HEK293 (cell line): ENCODE measurements at regions not wholly inside any gene's neighbourhood (a gene's known extent, or its start where the extent isn't known, plus 50 kb on each side); places are given as distances from the start of the nearest gene placed in this dataset.

Experiments used
- CTCF ChIA-PET: fragments of 350-600 bp; formaldehyde crosslinking; extraction: SDS; loops from one replicate; lab custom pipeline; 2021; ENCODE audit warnings: antibody characterized with exemption; lab: Yijun Ruan, JAX
- POLR2A ChIA-PET: fragments of 300-600 bp; formaldehyde crosslinking; extraction: SDS; loops from one replicate; lab custom pipeline; 2020; ENCODE audit warnings: antibody characterized with exemption, inconsistent platforms; lab: Yijun Ruan, JAX
- H3K27ac ChIP-seq: fragments of 200-500 bp; sonication (Bioruptor generic); 2 replicates; pipeline ENCODE4 v1.5.1; 2014; ENCODE audit warnings: low read depth, low read length, control low read depth, inconsistent platforms; ENCODE audit errors: extremely low read depth
- H3K36me3 ChIP-seq, 2 experiments: fragments of 200-500 bp in 1 of 2; sonication (Bioruptor generic) in 1 of 2; 1 replicate in 1 of 2; 2 replicates in 1 of 2; pipeline ENCODE4 v1.5.1; 2014 to 2017; ENCODE audit warnings: inconsistent platforms in 2 of 2, low read length in 2 of 2; ENCODE audit not compliant: control insufficient read depth in 2 of 2, insufficient read depth in 1 of 2
- H3K4me1 ChIP-seq: fragments of 200-500 bp; sonication (Bioruptor generic); 2 replicates; pipeline ENCODE4 v1.5.1; 2014; ENCODE audit warnings: mild to moderate bottlenecking, low read length, inconsistent platforms; ENCODE audit not compliant: control insufficient read depth, insufficient read depth
- H3K4me3 ChIP-seq: 2 replicates; pipeline ENCODE4 v1.5.1; 2011; ENCODE audit warnings: low read depth, mild to moderate bottlenecking, control low read depth, low read length, moderate library complexity
- H3K9me3 ChIP-seq: fragments of 200-500 bp; sonication (Bioruptor generic); 2 replicates; pipeline ENCODE4 v1.5.1; 2014; ENCODE audit warnings: low read depth, low read length, inconsistent platforms; ENCODE audit not compliant: control insufficient read depth, insufficient read depth
- BCL11A ChIP-seq: fragments of 450-650 bp; formaldehyde crosslinking; IDR thresholded peaks from 2 replicates; pipeline ENCODE4 v1.5.1; 2016; ENCODE audit warnings: low read depth, missing biosample characterization, missing genetic modification characterization
- FEZF1 ChIP-seq: fragments of 450-650 bp; formaldehyde crosslinking; IDR thresholded peaks from 2 replicates; pipeline ENCODE4 v1.5.1; 2016; ENCODE audit warnings: missing biosample characterization, missing genetic modification characterization
- KLF10 ChIP-seq: fragments of 450-650 bp; IDR thresholded peaks from 2 replicates; pipeline ENCODE4 v1.5.1; 2018; ENCODE audit warnings: missing biosample characterization, mild to moderate bottlenecking, missing genetic modification characterization
- KLF16 ChIP-seq: fragments of 450-650 bp; formaldehyde crosslinking; IDR thresholded peaks from 2 replicates; pipeline ENCODE4 v1.5.1; 2017; ENCODE audit warnings: missing biosample characterization, missing genetic modification characterization
- KLF7 ChIP-seq: fragments of 450-650 bp; formaldehyde crosslinking; IDR thresholded peaks from 2 replicates; pipeline ENCODE4 v1.5.1; 2016; ENCODE audit warnings: missing biosample characterization, missing genetic modification characterization, borderline replicate concordance
- OVOL3 ChIP-seq: fragments of 450-650 bp; formaldehyde crosslinking; IDR thresholded peaks from 2 replicates; pipeline ENCODE4 v1.5.1; 2016; ENCODE audit warnings: missing biosample characterization, missing genetic modification characterization
- SP2 ChIP-seq: fragments of 450-650 bp; formaldehyde crosslinking; IDR thresholded peaks from 2 replicates; pipeline ENCODE4 v1.5.1; 2016; ENCODE audit warnings: missing biosample characterization, missing genetic modification characterization
- YY2 ChIP-seq: fragments of 450-650 bp; formaldehyde crosslinking; IDR thresholded peaks from 2 replicates; pipeline ENCODE4 v1.5.1; 2016; ENCODE audit warnings: missing biosample characterization, missing genetic modification characterization
- ZFP3 ChIP-seq: fragments of 450-650 bp; formaldehyde crosslinking; IDR thresholded peaks from 2 replicates; pipeline ENCODE4 v1.5.1; 2016; ENCODE audit warnings: low read depth, missing biosample characterization, missing genetic modification characterization
- ZFP37 ChIP-seq: fragments of 450-650 bp; formaldehyde crosslinking; IDR thresholded peaks from 2 replicates; pipeline ENCODE4 v1.5.1; 2016; ENCODE audit warnings: missing biosample characterization, missing genetic modification characterization
- ZNF146 ChIP-seq: fragments of 450-650 bp; formaldehyde crosslinking; IDR thresholded peaks from 2 replicates; pipeline ENCODE4 v1.5.1; 2016; ENCODE audit warnings: missing biosample characterization, missing genetic modification characterization
- ZNF223 ChIP-seq: fragments of 450-650 bp; formaldehyde crosslinking; IDR thresholded peaks from 2 replicates; pipeline ENCODE4 v1.5.1; 2016; ENCODE audit warnings: missing biosample characterization, missing genetic modification characterization
- ZNF23 ChIP-seq: fragments of 450-650 bp; formaldehyde crosslinking; IDR thresholded peaks from 2 replicates; pipeline ENCODE4 v1.5.1; 2016; ENCODE audit warnings: missing biosample characterization, missing genetic modification characterization, borderline replicate concordance
- ZNF292 ChIP-seq: fragments of 450-650 bp; formaldehyde crosslinking; IDR thresholded peaks from 2 replicates; pipeline ENCODE4 v1.5.1; 2016; ENCODE audit warnings: low read depth, missing biosample characterization, missing genetic modification characterization, borderline replicate concordance
- ZNF549 ChIP-seq: fragments of 450-650 bp; IDR thresholded peaks from 2 replicates; pipeline ENCODE4 v1.5.1; 2018; ENCODE audit warnings: missing biosample characterization, missing genetic modification characterization, mild to moderate bottlenecking, inconsistent platforms, moderate library complexity
- ZNF596 ChIP-seq: fragments of 450-650 bp; IDR thresholded peaks from 2 replicates; pipeline ENCODE4 v1.5.0; 2018; ENCODE audit warnings: missing biosample characterization, mild to moderate bottlenecking, missing genetic modification characterization, moderate library complexity
- ZNF777 ChIP-seq: fragments of 450-650 bp; formaldehyde crosslinking; IDR thresholded peaks from 2 replicates; pipeline ENCODE4 v1.5.1; 2017; ENCODE audit warnings: missing biosample characterization, missing genetic modification characterization, borderline replicate concordance
- TF ChIP-seq, protein P1 (sequence below): fragments of 450-650 bp; formaldehyde crosslinking; IDR thresholded peaks from 2 replicates; pipeline ENCODE4 v1.5.1; 2016; ENCODE audit warnings: missing biosample characterization, missing genetic modification characterization
- TF ChIP-seq, protein P2 (sequence below): fragments of 450-650 bp; formaldehyde crosslinking; IDR thresholded peaks from 2 replicates; pipeline ENCODE4 v1.5.1; 2017; ENCODE audit warnings: missing biosample characterization, missing genetic modification characterization
- TF ChIP-seq, protein P3 (sequence below): fragments of 450-650 bp; formaldehyde crosslinking; IDR thresholded peaks from 2 replicates; pipeline ENCODE4 v1.5.1; 2016; ENCODE audit warnings: missing biosample characterization, missing genetic modification characterization

DNA sequence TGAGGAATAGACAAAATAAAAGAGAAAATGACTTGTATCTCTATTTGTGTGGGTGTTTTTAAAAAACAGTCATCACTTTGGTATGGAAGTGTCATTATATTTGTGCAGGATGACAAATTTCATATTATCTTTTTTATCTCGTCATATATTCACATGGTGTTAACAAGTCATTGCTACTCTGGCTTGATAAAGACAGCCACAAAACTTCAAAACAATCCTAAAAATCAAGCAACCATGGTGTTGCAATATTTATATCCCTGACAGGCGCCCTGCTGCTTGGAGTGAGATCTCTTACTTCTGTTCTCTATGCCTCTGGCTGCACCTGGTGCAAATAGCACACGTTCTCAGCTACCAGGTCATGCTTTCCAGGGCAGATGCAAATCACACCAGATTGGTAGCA, 278.0 kb upstream of the EPHA4 start:
- no peaks in the 10 kb centered on the region for H3K9me3 ChIP-seq
- H3K36me3 ChIP-seq: no peaks in the 10 kb centered on the region
- POLR2A ChIA-PET: no interaction called here
- no peaks in the 10 kb centered on the region for H3K4me1 ChIP-seq
- CTCF ChIA-PET: interaction anchor here (0.6 kb wide), 1 partner anchor 1179 kb away, joined by 6 read pairs; no protein-coding TSS in a partner anchor
- H3K27ac ChIP-seq: no peak overlapping the region
- H3K4me3 ChIP-seq: no peak overlapping the region
- TF ChIP-seq, protein P1, sequence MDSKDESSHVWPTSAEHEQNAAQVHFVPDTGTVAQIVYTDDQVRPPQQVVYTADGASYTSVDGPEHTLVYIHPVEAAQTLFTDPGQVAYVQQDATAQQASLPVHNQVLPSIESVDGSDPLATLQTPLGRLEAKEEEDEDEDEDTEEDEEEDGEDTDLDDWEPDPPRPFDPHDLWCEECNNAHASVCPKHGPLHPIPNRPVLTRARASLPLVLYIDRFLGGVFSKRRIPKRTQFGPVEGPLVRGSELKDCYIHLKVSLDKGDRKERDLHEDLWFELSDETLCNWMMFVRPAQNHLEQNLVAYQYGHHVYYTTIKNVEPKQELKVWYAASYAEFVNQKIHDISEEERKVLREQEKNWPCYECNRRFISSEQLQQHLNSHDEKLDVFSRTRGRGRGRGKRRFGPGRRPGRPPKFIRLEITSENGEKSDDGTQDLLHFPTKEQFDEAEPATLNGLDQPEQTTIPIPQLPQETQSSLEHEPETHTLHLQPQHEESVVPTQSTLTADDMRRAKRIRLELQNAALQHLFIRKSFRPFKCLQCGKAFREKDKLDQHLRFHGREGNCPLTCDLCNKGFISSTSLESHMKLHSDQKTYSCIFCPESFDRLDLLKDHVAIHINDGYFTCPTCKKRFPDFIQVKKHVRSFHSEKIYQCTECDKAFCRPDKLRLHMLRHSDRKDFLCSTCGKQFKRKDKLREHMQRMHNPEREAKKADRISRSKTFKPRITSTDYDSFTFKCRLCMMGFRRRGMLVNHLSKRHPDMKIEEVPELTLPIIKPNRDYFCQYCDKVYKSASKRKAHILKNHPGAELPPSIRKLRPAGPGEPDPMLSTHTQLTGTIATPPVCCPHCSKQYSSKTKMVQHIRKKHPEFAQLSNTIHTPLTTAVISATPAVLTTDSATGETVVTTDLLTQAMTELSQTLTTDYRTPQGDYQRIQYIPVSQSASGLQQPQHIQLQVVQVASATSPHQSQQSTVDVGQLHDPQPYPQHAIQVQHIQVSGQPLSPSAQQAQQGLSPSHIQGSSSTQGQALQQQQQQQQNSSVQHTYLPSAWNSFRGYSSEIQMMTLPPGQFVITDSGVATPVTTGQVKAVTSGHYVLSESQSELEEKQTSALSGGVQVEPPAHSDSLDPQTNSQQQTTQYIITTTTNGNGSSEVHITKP (tag by site-specific recombination): no peak
- no peak for TF ChIP-seq ZFP3 (tag by site-specific recombination)
- no peak for TF ChIP-seq YY2 (tag by site-specific recombination)
- TF ChIP-seq, all 188 proteins: peak for 0

DNA sequence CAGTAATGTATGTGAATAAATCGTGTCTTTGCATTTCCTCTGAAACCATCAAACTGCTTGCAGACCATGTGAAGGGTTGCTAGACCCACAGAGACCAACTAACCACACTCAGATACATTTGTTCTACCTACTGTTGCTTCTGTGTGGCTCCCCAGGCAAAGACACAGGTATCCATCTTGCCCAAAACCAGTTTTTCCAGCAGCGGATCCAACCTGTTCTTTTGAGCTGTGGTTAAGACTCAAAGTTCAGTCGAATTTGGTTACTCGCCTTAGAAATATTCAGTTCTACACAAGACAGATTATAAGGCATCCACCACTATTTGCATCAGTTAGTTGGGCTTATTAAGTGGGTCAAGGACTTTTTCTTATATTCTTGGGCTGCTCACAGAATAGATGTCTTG, 276.2 kb upstream of the EPHA4 start:
- no peaks in the 10 kb centered on the region for H3K9me3 ChIP-seq
- H3K4me1 ChIP-seq: no peaks in the 10 kb centered on the region
- TF ChIP-seq ZNF23 (tag by site-specific recombination): no peak
- TF ChIP-seq ZFP37 (tag by site-specific recombination): no peak
- no peak for TF ChIP-seq ZNF292 (tag by site-specific recombination)
- TF ChIP-seq, protein P2, sequence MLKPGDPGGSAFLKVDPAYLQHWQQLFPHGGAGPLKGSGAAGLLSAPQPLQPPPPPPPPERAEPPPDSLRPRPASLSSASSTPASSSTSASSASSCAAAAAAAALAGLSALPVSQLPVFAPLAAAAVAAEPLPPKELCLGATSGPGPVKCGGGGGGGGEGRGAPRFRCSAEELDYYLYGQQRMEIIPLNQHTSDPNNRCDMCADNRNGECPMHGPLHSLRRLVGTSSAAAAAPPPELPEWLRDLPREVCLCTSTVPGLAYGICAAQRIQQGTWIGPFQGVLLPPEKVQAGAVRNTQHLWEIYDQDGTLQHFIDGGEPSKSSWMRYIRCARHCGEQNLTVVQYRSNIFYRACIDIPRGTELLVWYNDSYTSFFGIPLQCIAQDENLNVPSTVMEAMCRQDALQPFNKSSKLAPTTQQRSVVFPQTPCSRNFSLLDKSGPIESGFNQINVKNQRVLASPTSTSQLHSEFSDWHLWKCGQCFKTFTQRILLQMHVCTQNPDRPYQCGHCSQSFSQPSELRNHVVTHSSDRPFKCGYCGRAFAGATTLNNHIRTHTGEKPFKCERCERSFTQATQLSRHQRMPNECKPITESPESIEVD (tag by site-specific recombination): no peak
- TF ChIP-seq ZNF549 (tag by site-specific recombination): no peak
- TF ChIP-seq KLF7 (tag by site-specific recombination): no peak
- TF ChIP-seq KLF16 (tag by site-specific recombination): no peak
- no peak for TF ChIP-seq SP2 (tag by site-specific recombination)
- no peak for TF ChIP-seq ZNF596
- no peak for TF ChIP-seq OVOL3 (tag by site-specific recombination)
- no peak for TF ChIP-seq ZNF777 (tag by site-specific recombination)
- TF ChIP-seq KLF10 (tag by site-specific recombination): no peak
- TF ChIP-seq, protein P3, sequence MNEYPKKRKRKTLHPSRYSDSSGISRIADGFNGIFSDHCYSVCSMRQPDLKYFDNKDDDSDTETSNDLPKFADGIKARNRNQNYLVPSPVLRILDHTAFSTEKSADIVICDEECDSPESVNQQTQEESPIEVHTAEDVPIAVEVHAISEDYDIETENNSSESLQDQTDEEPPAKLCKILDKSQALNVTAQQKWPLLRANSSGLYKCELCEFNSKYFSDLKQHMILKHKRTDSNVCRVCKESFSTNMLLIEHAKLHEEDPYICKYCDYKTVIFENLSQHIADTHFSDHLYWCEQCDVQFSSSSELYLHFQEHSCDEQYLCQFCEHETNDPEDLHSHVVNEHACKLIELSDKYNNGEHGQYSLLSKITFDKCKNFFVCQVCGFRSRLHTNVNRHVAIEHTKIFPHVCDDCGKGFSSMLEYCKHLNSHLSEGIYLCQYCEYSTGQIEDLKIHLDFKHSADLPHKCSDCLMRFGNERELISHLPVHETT: no peak
- H3K27ac ChIP-seq: no peak overlapping the region
- no peak overlapping the region for H3K4me3 ChIP-seq
- ChIA-PET CTCF (interaction anchor here (0.6 kb wide), 1 partner anchor 112 kb away, joined by 3 read pairs; no protein-coding TSS in a partner anchor), POLR2A (no interaction called here)
- no peaks in the 10 kb centered on the region for H3K36me3 ChIP-seq

DNA sequence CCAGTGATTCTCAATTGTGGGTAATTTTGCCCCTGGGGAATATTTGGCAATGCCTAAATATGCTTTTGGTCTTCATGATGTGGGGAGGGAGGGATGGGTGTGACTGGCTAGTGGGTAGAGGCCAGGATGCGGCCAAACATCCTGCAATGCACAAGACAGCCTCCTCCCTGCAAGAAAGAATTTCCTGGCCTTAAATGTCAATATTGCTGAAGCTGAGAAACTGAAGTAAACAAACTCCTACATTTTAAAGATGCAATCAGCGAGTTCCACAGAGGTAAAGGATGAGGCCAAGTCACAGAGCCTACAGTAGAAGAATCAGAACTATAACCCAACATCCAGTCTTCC, 272.9 kb upstream of the EPHA4 start:
- POLR2A ChIA-PET: no interaction called here

More for the DNA sequence above, 272.9 kb upstream of the EPHA4 start:
- Histone ChIP-seq H3K4me3 (no peak overlapping the region), H3K36me3 (no peaks in the 10 kb centered on the region), H3K4me1 (no peaks in the 10 kb centered on the region), H3K9me3 (no peaks in the 10 kb centered on the region)
- no peak for TF ChIP-seq FEZF1 (tag by site-specific recombination)
- TF ChIP-seq ZNF146 (tag by site-specific recombination): no peak
- TF ChIP-seq ZNF223: no peak
- no peak for TF ChIP-seq BCL11A (tag by site-specific recombination)
- TF ChIP-seq, all 188 proteins: peak for 0
- CTCF ChIA-PET: no interaction called here
- no peak overlapping the region for H3K27ac ChIP-seq
